ENCODE measurements at regions not wholly inside any gene's neighbourhood (a gene's known extent, or its start where the extent isn't known, plus 50 kb on each side); places are given as distances from the start of the nearest gene placed in this dataset.

DNA sequence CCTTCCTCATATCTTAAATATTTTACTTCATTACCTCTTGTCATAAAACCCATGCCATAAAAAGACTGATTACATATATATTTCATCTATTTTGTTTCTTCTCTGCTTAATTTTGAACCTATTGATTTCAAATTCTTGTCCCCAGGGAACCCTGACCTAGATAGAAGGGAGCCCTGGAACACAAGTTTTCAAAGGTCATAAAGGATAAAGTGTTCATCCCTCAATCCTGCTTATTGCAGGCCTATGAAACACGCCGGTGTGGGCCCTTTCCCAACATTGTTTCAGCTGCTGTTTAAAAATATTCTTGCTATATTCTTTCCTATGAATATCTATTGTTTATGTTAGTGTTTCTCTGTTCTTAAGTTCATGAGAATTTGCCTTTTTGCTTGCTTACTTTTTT is 1389.5 kb upstream of the GBE1 start:
- H3K27ac ChIP-seq: no peak overlapping the region
- DNase-seq (no peak), ATAC-seq (no peak)
- H3K9me3 ChIP-seq: no peaks in the 10 kb centered on the region
- no peaks in the 10 kb centered on the region for H3K27me3 ChIP-seq (ENCODE audit: low read depth)
- no peak overlapping the region for H3K4me3 ChIP-seq
- H3K36me3 ChIP-seq: no peaks in the 10 kb centered on the region
- H3K4me1 ChIP-seq: no peaks in the 10 kb centered on the region
- intact Hi-C loops (cut with DNase I): no loop called here
- TF ChIP-seq, protein P1, sequence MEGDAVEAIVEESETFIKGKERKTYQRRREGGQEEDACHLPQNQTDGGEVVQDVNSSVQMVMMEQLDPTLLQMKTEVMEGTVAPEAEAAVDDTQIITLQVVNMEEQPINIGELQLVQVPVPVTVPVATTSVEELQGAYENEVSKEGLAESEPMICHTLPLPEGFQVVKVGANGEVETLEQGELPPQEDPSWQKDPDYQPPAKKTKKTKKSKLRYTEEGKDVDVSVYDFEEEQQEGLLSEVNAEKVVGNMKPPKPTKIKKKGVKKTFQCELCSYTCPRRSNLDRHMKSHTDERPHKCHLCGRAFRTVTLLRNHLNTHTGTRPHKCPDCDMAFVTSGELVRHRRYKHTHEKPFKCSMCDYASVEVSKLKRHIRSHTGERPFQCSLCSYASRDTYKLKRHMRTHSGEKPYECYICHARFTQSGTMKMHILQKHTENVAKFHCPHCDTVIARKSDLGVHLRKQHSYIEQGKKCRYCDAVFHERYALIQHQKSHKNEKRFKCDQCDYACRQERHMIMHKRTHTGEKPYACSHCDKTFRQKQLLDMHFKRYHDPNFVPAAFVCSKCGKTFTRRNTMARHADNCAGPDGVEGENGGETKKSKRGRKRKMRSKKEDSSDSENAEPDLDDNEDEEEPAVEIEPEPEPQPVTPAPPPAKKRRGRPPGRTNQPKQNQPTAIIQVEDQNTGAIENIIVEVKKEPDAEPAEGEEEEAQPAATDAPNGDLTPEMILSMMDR (IDR thresholded peaks at IDR 0.05): no peak

DNA sequence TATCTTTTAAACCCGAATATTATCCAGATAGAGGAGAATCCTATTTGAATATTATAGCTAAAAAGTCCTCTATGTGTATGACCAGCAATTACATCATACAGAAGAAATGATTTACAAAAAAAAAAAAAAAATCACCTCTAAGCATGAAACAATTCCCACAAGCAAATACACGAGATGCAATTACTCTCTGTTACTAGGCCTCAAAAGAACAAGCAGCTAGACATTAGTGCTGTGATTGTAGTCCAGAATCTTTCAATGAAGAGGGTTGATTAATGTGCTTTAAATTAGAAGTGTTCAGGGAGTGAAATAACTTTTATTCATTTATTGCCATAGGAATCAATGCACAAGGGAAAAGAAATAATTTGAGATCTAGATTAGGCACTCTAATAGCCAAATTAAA is 1379.5 kb upstream of the GBE1 start:
- ATAC-seq: no peak
- TF ChIP-seq, protein P1 (IDR thresholded peaks at IDR 0.05): no peak
- H3K9me3 ChIP-seq: no peaks in the 10 kb centered on the region
- no peaks in the 10 kb centered on the region for H3K4me1 ChIP-seq
- H3K27ac ChIP-seq: no peak overlapping the region
- H3K36me3 ChIP-seq: no peaks in the 10 kb centered on the region
- H3K4me3 ChIP-seq: no peak overlapping the region
- no peaks in the 10 kb centered on the region for H3K27me3 ChIP-seq (ENCODE audit: low read depth)
- no peak for DNase-seq
- intact Hi-C loops (cut with DNase I): no loop called here

DNA sequence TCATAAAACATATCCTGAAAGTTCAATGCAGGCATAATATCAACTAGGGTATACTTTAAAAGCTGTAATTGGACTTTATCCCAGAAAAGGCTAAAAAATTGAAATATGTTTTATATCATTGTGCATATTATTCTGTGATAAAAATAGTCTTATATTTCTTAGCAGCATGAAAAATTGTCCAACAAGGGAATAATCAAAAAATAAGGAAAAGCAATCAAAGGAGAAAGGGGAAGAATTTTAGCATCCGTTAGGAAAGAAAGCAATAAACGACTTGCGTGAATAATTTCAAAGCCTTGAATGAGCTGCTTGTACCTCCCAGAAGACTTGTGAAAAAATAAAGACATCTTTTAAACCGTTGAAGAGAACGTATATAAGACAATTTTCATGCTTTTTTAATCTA is 1369.8 kb upstream of the GBE1 start:
- TF ChIP-seq, protein P1 (IDR thresholded peaks at IDR 0.05): no peak

DNA sequence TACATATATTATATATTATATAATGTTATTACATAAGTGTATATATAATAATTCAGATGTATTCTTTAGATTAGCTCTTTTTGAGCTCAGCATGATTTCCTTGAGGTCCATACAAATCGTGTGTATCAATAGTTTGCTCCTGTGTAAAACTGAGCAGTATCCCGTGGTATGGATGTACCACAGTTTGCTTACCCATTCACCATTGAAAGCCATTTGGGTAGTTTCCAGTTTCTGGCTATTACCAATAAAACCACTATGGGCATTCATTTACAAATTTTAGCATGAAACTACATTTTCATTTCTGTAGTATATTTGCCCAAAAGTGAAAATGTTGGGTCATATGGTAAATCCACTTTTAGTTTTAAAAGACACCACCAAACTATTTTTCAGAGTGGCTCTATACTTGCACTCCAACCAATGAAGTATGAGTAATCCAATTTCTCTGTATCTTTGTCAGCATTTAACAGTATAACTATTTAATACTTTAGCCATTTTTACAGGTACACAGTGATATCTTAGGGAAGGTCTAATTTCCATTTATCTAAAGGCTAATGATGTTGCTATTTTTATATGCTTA is 1361.4 kb upstream of the GBE1 start:
- DNase-seq (no peak), ATAC-seq (no peak)
- no peak overlapping the region for H3K4me3 ChIP-seq
- intact Hi-C loops (cut with DNase I): no loop called here
- no peaks in the 10 kb centered on the region for H3K9me3 ChIP-seq
- H3K27ac ChIP-seq: no peak overlapping the region
- no peaks in the 10 kb centered on the region for H3K27me3 ChIP-seq (ENCODE audit: low read depth)
- TF ChIP-seq, protein P1 (IDR thresholded peaks at IDR 0.05): no peak
- no peaks in the 10 kb centered on the region for H3K4me1 ChIP-seq
- no peaks in the 10 kb centered on the region for H3K36me3 ChIP-seq

More for the DNA sequence above, 1369.8 kb upstream of the GBE1 start:
- Histone ChIP-seq H3K27ac (no peak overlapping the region), H3K9me3 (no peaks in the 10 kb centered on the region), H3K4me1 (no peaks in the 10 kb centered on the region), H3K27me3 (ENCODE audit: low read depth) (no peaks in the 10 kb centered on the region), H3K4me3 (no peak overlapping the region), H3K36me3 (no peaks in the 10 kb centered on the region)
- DNase-seq: no peak
- no peak for ATAC-seq
- intact Hi-C loops (cut with DNase I): no loop called here

DNA sequence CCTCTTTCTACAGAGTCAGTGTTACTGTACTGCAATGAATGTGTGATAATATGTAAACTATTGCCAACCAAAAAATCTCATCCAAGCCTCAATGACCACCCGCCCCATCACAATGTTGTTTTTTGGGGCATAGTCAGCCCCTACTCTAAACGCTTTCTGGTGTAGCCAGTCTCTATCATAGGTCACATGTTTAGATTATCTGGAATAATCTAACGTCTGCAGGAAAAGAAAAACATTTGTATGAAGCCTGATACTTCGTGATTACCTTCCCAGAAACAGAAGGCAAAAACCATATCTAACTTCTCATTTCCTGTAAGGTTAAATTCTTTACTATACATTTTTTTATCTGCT is 1331.8 kb upstream of the GBE1 start:
- Histone ChIP-seq H3K27ac (no peak overlapping the region), H3K9me3 (no peaks in the 10 kb centered on the region), H3K27me3 (ENCODE audit: low read depth) (no peaks in the 10 kb centered on the region), H3K4me3 (no peak overlapping the region), H3K4me1 (no peaks in the 10 kb centered on the region), H3K36me3 (no peaks in the 10 kb centered on the region)
- DNase-seq (no peak), ATAC-seq (no peak)
- TF ChIP-seq, protein P1 (IDR thresholded peaks at IDR 0.05): no peak
- intact Hi-C loops (cut with DNase I): no loop called here
